ENCODE measurements at regions not wholly inside any gene's neighbourhood (a gene's known extent, or its start where the extent isn't known, plus 50 kb on each side); places are given as distances from the start of the nearest gene placed in this dataset.
"Not testable (repeated sequence)": the region's sequence is repeated elsewhere in the genome, so short reads cannot be mapped to it uniquely, and the experiment has no call there.

GRCh38 chr7:120079704-120080103, 193.3 kb upstream of the KCND2 start:
- DNase-seq (ENCODE audit: low read depth) (no peak), FAIRE-seq (no peak)
- H3K4me1 Mint-ChIP-seq (ENCODE audit: low read depth, unreplicated experiment), result no peaks in the 10 kb centered on the region
- H3K4me3 Mint-ChIP-seq (ENCODE audit: unreplicated experiment), result no peak overlapping the region
- no peaks in the 10 kb centered on the region for H4K20me1 ChIP-seq (ENCODE audit: insufficient read depth, low read length)
- no peak overlapping the region for H3K9ac ChIP-seq (ENCODE audit: low read length)
- no peak overlapping the region for H3K27ac Mint-ChIP-seq (ENCODE audit: unreplicated experiment)
- H3K4me1 ChIP-seq (ENCODE audit: insufficient read depth, low read length), result no peaks in the 10 kb centered on the region
- H3K36me3 Mint-ChIP-seq (ENCODE audit: low read depth, unreplicated experiment), result no peaks in the 10 kb centered on the region
- H3K4me2 ChIP-seq (ENCODE audit: low read length), result no peak overlapping the region
- no peaks in the 10 kb centered on the region for H3K36me3 ChIP-seq (ENCODE audit: insufficient read depth, low read length)
- H3K9me3 ChIP-seq (ENCODE audit: insufficient read depth, low read depth, low read length), result no peaks in the 10 kb centered on the region
- no peak overlapping the region for H3K27ac ChIP-seq (ENCODE audit: low read depth, low read length)
- no peak overlapping the region for H2AFZ ChIP-seq (ENCODE audit: low read depth, low read length)
- TF ChIP-seq CTCF (IDR thresholded peaks at IDR 0.05; ENCODE audit: insufficient read depth, low read depth, low read length), result no peak
- no peak for TF ChIP-seq EZH2 (IDR thresholded peaks at IDR 0.05; ENCODE audit: insufficient read depth, low read length)
- no peak overlapping the region for H3K4me3 ChIP-seq (ENCODE audit: insufficient read depth, low read depth, low read length)
- H3K27me3 ChIP-seq (ENCODE audit: insufficient read depth, low read length), result no peaks in the 10 kb centered on the region
- H3K79me2 ChIP-seq (ENCODE audit: insufficient read depth, low read length), result no peaks in the 10 kb centered on the region
- no peaks in the 10 kb centered on the region for H3K27me3 Mint-ChIP-seq (ENCODE audit: low read depth, unreplicated experiment)
- H3K9me3 Mint-ChIP-seq (ENCODE audit: unreplicated experiment), result no peaks in the 10 kb centered on the region

- not testable (repeated sequence) for H3K36me3 ChIP-seq (ENCODE audit: insufficient read depth, low read length); H3K9ac ChIP-seq (ENCODE audit: low read length); H3K79me2 ChIP-seq (ENCODE audit: insufficient read depth, low read length); H3K27ac ChIP-seq (ENCODE audit: low read depth, low read length); H3K4me3 ChIP-seq (ENCODE audit: insufficient read depth, low read depth, low read length); H3K9me3 ChIP-seq (ENCODE audit: insufficient read depth, low read depth, low read length); H3K27me3 ChIP-seq (ENCODE audit: insufficient read depth, low read length); DNase-seq (ENCODE audit: low read depth); H3K9me3 Mint-ChIP-seq (ENCODE audit: unreplicated experiment); H4K20me1 ChIP-seq (ENCODE audit: insufficient read depth, low read length); H3K27ac Mint-ChIP-seq (ENCODE audit: unreplicated experiment); H3K4me1 Mint-ChIP-seq (ENCODE audit: low read depth, unreplicated experiment); H3K36me3 Mint-ChIP-seq (ENCODE audit: low read depth, unreplicated experiment); H3K27me3 Mint-ChIP-seq (ENCODE audit: low read depth, unreplicated experiment); H3K4me1 ChIP-seq (ENCODE audit: insufficient read depth, low read length); H2AFZ ChIP-seq (ENCODE audit: low read depth, low read length); FAIRE-seq; H3K4me3 Mint-ChIP-seq (ENCODE audit: unreplicated experiment); H3K4me2 ChIP-seq (ENCODE audit: low read length)
These were observed 186.5 kb upstream of the KCND2 start for GRCh38 chr7:120086468-120086867.

- Histone ChIP-seq H3K27ac (ENCODE audit: low read depth, low read length) (no peak overlapping the region), H3K9me3 (ENCODE audit: insufficient read depth, low read depth, low read length) (no peaks in the 10 kb centered on the region), H3K4me1 (ENCODE audit: insufficient read depth, low read length) (no peaks in the 10 kb centered on the region), H3K4me2 (ENCODE audit: low read length) (no peak overlapping the region), H3K4me3 (ENCODE audit: insufficient read depth, low read depth, low read length) (no peak overlapping the region), H3K27me3 (ENCODE audit: insufficient read depth, low read length) (no peaks in the 10 kb centered on the region), H2AFZ (ENCODE audit: low read depth, low read length) (no peak overlapping the region), H3K9ac (ENCODE audit: low read length) (no peak overlapping the region), H4K20me1 (ENCODE audit: insufficient read depth, low read length) (no peaks in the 10 kb centered on the region), H3K36me3 (ENCODE audit: insufficient read depth, low read length) (no peaks in the 10 kb centered on the region), H3K79me2 (ENCODE audit: insufficient read depth, low read length) (no peaks in the 10 kb centered on the region)
- Mint-ChIP-seq H3K27ac (ENCODE audit: unreplicated experiment) (no peak overlapping the region), H3K27me3 (ENCODE audit: low read depth, unreplicated experiment) (no peaks in the 10 kb centered on the region), H3K4me3 (ENCODE audit: unreplicated experiment) (no peak overlapping the region), H3K4me1 (ENCODE audit: low read depth, unreplicated experiment) (no peaks in the 10 kb centered on the region), H3K9me3 (ENCODE audit: unreplicated experiment) (no peaks in the 10 kb centered on the region), H3K36me3 (ENCODE audit: low read depth, unreplicated experiment) (no peaks in the 10 kb centered on the region)
- FAIRE-seq (no peak), DNase-seq (ENCODE audit: low read depth) (no peak)
- no peak for TF ChIP-seq EZH2 (IDR thresholded peaks at IDR 0.05; ENCODE audit: insufficient read depth, low read length)
- no peak for TF ChIP-seq CTCF (IDR thresholded peaks at IDR 0.05; ENCODE audit: insufficient read depth, low read depth, low read length)
These were observed 183.0 kb upstream of the KCND2 start for GRCh38 chr7:120089968-120090367.

Measured in astrocyte (in vitro differentiated cells and primary cell).